ENCODE measurements at regions not wholly inside any gene's neighbourhood (a gene's known extent, or its start where the extent isn't known, plus 50 kb on each side); places are given as distances from the start of the nearest gene placed in this dataset.

GRCh38 chr2:8141780-8142179 is 540.1 kb upstream of the ID2 start:
- TF ChIP-seq CTCF (IDR thresholded peaks at IDR 0.05) (no peak), POLR2A (IDR thresholded peaks at IDR 0.05) (no peak)

Data from adrenal gland (tissue), 5 donors.